ENCODE measurements at regions not wholly inside any gene's neighbourhood (a gene's known extent, or its start where the extent isn't known, plus 50 kb on each side); places are given as distances from the start of the nearest gene placed in this dataset.
A peak's percentile ranks its signal among the peaks of the same experiment; 100 is the strongest.

- peak; percentile 27 for DNase-seq
Measured at GRCh38 chr12:29051221-29051620, 97.9 kb upstream of the FAR2 start.

DNA sequence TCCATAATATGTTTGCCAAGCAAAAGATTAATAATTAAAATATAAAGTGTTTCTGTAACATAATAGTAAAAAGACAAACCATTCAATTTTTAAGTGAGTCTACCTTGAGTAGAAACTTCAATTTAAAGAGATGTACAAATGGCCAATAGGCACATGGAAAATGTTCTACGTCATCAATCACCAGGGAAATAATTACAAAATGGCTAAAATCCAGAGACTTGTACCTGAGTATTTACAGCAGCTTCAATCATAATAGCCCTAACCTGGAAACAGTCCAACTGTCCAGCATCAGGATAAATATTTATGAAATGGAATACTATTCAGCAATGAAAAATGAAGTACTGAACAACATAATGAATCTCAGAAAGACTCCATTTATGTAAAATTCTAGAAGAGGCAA is 95.5 kb upstream of the FAR2 start:
- DNase-seq: no peak

DNA sequence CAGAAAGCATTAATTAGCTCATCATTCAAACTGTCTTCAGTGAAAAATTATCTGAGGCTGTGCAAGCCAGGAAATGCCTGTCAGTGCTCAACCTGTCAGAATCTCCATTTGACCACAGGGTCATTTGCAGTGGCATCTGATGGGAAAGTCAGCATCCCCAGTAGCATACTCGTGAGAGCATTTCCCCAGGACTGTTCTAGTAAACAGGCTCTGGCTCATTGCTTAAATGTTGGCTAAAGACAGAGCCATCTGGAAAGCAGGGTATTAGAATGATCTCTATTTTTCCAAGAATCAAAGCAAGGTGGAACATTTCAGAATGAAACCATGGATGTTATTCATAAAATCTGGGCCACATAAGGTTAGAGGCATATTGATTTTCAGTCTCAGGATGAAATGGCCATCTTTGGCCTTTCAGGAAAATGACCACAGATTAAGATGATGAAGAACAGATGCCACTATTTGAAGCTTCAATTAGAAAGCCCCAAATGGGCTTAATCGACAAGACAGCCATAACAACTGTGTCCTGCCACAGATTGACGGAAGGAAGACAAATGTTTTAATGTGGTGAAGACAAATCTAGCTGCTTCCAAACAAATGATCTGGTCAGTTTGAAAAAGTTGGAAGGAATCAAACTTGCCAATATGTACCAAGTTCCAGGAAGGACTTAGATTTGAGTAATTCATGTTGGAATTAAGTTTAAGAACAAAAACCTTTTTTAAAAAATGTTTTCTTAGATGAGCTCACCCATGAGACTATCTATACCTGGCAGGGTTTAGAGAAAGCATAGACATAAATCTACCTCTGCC is 94.0 kb upstream of the FAR2 start:
- no peak for DNase-seq

- peak; percentile 73 for DNase-seq
Measured at GRCh38 chr12:29066011-29066588, 83.0 kb upstream of the FAR2 start.

GRCh38 chr12:29067430-29067829 is 81.6 kb upstream of the FAR2 start:
- DNase-seq: no peak

DNA sequence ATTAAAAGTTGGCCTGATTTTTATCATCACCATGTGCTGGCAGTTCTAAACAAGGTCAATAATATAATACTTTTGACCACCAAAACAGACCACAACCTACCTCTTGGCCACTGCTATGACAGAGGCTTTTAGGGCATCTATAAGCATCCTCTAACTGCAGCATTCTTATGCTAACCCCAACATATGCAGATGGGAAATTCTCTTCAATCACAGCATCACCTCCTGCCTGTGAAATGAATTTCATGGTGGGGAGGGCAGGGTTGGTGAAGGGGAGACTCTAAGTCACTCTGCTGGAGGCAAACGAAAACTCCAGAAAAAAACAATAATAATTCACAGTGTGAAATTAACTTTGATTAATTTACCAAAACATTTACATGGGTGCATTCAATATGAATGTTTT is 78.8 kb upstream of the FAR2 start:
- DNase-seq: no peak

- DNase-seq: no peak
Measured at GRCh38 chr12:29071099-29071498, 78.0 kb upstream of the FAR2 start.

DNA sequence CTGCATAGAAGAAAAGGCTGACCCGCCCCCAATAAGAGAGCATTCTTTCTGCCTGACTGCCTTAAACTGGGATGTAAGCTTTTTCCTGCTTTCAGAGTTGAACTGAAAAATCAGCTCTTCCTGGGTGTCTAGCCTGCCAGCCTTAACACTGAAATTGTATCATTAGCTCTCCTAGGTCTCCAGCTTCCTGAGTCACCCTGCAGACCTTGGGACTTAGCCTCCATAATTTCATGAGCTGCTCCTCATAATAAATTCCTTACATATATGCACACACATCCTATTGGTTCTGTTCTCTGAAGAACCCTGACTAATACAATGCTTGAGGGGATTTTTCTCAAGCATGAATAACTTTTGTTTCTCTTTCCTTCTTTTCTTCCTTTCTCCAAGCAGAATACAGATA is 76.4 kb upstream of the FAR2 start:
- DNase-seq: peak; percentile 75

DNA sequence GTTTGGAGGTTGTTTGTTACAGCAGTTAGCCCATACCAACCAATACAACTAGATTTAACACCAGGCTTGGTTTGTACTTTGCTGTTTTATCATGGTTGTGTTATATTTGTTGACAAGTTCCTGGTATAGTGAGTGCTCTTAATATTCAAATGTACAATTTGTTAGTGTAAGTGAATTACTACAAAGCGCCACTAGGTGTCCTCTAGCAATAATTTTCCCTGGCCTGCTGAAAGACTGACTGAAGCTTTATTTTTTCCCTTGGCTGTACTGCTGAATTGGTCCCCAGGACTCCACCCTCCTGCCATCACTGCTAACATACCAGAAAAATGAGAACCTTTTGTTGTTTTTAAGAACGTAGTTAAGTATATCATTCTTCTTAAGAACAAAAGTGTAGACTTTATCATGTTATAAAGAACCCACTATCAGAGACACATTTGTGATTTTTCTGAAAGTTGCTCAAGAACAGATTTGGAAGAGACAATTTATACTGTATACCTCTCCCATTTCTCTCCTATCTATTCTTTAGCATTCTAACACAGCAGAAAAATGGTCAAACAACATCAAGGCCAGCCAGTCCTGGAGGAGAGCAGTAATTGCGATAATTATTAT is 75.3 kb upstream of the FAR2 start:
- DNase-seq: peak; percentile 67

GRCh38 chr12:29081101-29081500 is 68.0 kb upstream of the FAR2 start:
- no peak for DNase-seq

GRCh38 chr12:29082522-29082921 is 66.6 kb upstream of the FAR2 start:
- DNase-seq: peak; percentile 25

- no peak for DNase-seq
Measured at GRCh38 chr12:29086325-29087271, 62.5 kb upstream of the FAR2 start.

DNA sequence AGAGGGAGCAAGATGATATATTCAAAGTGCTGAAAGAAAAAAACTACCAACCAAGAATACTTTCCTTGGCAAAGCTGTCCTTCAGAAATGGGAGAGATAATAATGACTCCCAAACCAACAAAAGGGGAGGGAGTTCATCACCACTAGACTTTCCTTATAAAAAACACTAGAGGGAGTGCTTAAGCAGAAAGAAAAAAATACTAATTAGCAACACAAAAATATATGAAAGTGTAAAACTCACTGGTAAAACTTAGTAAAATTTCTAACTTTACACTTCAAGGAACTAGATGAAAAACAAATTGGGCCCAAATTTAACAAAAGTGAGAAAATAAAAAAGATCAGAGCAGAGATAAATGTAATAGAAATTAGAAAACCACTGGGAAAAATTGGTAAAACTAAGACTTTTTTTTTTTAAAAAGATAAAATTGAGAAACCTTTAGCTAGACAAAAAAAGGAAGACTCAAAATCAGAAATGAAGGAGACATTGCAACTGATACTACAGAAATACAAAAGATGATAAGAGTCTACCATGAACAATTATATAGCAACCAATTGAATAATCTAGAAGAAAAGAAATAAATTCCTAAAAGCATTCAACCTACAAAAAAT is 60.4 kb upstream of the FAR2 start:
- peak; percentile 48 for DNase-seq
